HG03378 (cell line): ENCODE measurements at regions not wholly inside any gene's neighbourhood (a gene's known extent, or its start where the extent isn't known, plus 50 kb on each side); places are given as distances from the start of the nearest gene placed in this dataset.
"Not testable (repeated sequence)": the region's sequence is repeated elsewhere in the genome, so short reads cannot be mapped to it uniquely, and the experiment has no call there.

Source experiments
- ATAC-seq: cut with Tn5 transposase; IDR thresholded peaks from one replicate; pipeline ENCODE4 v1.9.1; 2021; ENCODE audit warnings: mild to moderate bottlenecking, moderate library complexity; ENCODE audit not compliant: unreplicated experiment

DNA sequence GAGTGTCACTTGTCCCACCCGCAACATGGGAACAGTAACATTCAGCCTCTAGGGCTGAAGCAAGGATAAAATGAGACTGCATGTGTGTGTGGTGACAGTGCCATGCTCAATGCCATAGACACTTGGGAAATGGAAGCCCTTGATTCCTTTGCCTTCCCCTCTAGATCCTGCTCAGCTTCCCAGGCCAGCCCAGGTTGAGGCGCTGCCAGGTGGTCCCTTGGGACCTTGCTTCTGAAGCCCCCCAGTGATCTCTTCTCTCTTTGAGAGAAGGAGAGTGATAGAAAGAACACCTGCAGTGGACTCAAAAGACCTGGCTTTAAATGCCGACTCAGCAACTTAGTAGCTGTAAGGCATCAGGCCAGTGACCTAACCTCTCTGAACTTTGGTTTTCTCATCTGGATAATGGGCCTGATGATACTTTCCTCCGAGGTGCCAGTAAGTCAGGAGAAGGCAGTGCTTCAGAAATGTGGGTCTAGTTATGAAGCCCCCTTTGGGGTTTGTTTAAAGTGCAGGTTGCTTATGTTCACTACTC, 144.5 kb downstream of the RPLP1 start:
- no peak for ATAC-seq

DNA sequence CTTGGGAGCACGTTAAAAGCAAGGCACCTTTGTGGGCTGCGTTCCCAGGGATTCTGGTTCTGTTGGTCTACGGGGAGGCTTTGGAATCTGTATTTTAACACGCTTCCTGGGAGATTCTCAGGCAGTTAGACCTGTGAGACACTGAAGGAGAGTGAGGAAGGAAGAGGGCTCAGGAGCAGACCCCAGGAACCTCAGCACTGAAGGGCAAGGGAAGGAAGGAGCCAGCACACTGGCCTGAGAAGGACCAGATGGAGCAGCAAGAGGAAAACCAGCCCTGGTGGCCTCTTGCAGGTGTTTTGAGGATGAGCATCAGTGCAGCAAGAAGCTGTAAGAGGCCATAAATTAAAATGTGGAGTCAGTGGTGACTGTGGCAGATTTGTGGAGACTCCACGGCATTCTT, 146.7 kb downstream of the RPLP1 start:
- no peak for ATAC-seq

DNA sequence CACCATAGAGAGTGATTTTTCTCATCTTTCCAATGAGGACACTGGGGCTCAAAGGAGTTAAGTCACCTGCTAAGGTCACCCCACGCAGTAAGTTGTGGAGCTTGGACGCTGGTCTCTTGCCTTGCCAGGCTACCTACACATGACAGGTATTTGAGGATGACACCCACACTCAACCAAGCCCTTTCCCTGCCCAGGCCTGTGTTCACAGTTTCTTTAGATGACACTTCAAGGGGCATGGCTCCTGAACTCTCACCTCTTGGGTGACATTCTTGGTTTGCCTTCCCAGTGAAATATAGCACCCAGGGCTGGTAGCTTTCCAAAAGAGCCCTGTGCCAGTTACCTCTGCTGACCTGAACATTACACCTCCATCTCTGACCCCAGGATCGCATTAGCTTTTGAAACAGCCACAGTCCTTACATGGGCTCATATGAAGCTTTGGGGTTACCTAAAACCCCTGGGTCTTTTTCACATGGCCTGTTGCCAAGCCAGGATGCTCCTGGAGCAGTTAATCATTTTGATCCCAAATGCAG, 148.0 kb downstream of the RPLP1 start:
- ATAC-seq, result no peak

DNA sequence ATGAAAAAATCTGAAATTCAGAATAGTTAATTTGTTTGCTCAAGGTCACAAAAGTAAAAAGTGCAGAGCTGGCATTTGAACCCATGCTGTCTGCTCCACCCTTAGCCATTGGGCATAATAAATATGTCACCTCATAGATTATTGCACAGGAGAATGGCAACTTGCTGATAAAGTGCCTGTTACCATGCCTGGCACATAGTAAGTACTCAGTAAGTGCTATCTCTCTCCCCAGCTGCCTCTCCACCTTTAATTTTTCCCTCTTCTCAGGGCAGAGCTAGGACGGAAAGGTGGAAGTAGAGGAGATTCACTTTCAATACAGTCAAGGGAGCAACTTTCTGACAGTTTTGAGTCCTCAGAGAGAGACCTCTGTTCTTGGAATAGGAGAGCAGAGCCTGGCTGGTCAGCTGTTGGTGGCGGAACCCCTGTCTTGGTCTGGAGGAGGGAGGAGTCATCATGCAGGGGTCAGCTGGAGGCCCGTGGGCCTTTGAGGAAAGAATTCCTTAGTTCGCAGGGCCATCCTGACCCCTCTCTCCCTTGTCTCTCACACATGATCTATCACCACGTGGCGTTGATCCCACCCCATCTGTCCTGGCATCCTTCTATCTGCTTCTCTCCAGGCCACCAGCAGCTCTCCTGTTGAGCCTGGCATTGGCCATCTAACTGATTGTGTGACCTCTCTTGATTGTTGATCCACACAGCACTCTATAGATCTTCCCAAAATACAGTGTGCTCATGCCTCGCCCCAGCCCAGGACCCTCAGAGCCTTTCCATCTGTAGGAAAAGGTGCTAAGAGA, 149.3 kb downstream of the RPLP1 start:
- ATAC-seq, result no peak

DNA sequence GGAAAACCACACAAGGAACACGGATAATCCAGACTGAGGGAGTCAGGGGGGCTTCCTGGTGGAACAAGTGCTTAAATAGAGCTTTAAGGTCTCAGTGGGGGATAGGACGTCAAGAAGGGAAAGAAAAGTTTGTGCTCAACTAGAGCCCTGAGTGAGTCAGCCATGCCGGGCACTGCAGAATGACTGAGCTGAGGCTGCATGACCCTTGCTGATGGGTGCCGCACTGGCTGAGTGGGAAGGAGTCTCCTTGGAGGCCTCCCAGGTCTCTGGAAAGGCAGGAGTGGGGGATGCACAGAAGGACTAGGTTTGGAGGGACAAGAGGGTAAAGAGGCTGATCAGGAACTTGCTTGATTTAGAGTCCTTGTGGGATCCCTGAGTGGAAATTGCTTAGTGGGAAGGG, 150.3 kb downstream of the RPLP1 start:
- no peak for ATAC-seq

DNA sequence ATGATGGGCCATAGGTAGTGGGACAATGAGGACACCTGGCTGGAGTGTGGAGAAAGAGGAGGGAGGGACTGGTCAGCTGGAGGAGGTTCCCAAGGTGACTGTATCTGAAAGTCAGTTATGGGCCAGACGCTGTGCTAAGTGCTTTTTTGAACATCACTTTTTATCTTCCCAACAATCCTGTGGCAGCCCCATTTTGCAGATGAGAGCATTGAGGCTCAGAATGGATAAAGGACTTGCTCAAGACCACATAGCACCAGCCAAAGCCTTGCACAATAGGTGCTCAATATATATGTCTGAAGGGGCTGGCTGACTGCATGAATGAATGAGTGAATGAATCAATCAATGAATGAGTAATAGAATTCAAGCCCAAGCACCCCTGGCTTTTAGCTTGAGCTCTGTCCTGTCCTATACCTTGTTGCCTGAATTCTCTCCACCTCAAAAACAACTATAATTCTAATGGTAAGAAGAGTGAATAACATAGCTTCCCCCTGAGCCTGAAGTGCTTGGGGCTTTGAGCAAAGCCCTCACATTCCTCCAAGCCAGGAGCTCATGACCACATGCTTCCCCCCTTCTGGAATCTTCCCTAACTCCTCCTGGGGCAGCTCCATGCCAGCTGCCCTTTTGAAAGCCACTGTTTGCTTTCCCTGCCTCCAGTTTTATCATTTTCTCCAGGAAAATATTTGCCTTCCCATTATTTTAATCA, 150.9 kb downstream of the RPLP1 start:
- no peak for ATAC-seq

DNA sequence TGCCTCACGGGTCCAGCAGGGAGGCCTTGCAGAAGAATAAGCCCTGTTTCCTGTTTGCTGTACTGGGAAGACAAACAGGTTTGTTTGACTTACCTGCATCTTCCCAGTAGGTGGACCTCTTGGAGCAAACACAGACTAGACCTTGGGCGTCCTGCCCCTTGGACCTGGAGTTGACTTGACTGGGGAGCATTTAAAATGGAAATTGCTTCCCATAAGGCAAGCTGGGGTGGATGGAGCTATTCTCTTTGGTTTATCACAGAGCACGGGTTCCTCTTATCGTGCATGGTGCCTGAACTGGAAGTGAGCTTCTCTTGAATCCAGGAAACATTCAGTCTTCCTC, 151.4 kb downstream of the RPLP1 start:
- ATAC-seq, result no peak

DNA sequence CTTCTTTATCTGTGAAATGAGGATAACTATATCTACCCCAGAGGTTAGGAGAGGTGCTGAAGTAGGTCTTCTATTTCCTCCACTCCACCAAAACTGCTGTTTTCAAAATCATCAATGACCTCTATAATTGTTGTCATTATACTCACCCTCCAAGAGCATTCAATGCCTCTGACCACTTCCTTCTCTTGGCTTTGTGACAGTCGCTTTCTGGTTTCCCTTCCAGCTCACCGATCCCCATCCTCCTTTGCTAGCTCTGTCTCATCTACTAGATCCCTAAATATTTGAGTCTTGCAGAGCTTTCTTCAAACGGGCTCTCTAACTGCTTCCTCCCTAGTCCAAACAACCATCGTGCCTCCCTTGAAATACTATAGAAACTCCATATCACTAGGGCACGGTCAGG, 153.5 kb downstream of the RPLP1 start:
- ATAC-seq, result no peak

DNA sequence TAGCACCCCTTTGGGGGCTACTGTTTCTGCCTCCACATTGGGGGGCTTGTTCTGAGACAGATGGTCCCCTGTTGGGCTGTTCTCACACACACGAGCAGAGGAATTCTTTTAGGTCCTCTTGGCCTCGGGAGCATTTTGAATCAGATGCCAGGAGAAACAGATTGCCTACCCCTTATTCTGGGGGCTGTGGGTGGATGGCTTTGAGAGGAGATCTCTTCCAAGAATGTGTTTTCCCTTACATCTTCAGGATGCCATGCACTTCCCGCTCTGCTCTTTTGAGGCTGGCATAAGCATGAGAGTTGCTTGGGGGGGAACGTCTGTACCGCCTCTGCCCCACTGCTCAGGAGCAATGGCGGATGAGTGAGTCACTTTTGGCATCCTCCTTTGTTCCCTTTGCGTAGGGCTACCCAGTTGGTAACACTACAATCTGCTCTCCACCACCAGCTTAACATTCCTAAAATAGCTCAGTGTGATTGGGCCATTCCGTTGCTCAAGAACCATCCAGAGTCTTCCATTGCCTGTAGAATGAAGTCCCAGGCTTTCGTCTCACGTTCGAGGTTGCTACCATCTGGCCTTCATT, 154.4 kb downstream of the RPLP1 start:
- no peak for ATAC-seq

DNA sequence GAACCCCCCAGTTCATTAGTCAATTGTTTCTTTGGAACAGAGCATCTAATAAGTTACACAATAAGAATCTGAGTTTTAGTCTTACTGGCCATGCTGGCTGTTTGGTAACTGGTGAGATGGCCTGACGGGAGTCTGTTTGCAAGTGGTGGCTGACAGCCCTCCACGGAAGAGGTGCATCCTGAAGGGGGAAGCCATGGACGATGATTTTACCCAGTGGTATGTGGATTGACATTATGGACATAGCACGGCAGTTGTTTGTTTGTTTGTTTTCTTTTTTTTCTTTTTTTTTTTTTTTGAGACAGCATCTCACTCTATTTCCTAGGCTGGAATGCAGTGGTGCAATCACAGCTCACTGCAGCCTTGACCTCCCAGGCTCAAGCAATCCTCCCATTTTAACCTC, 156.0 kb downstream of the RPLP1 start:
- ATAC-seq, result no peak

DNA sequence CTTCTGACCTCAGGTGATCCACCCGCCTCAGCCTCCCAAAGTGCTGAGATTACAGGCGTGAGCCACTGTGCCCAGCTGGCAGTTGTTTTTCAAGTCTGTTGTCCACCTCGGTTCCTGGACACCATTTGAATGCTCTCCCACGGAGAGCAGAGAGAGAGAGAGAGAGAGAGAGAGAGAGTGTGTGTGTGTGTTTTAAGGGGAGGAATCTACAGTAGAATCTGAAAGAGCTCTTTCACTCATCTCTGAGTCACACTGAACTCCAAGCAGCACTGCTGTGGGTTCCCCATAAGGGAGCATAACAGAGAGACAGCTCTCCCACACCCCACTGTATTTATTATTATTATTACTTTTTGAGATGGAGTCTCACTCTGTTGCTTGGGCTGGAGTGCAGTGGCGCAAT, 156.6 kb downstream of the RPLP1 start:
- ATAC-seq, result no peak

DNA sequence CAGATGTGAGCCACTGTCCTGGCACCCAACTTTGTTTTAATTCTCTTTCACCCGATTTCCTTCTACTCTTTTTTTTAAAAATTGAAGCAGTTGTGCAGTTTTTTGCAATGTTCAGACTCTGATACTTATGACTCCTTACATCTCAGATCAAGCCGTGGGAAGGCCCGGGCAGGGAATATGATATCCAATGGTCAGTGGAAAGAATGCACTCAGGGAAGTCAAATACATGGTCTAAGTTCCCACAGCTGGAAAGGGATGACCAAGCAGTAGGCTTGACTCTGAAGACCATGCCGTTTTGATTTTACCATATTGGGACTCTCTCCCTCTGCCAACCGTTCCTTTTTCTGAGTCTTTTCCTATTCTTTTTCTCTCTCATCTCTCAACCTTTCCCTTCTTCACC, 157.2 kb downstream of the RPLP1 start:
- no peak for ATAC-seq

DNA sequence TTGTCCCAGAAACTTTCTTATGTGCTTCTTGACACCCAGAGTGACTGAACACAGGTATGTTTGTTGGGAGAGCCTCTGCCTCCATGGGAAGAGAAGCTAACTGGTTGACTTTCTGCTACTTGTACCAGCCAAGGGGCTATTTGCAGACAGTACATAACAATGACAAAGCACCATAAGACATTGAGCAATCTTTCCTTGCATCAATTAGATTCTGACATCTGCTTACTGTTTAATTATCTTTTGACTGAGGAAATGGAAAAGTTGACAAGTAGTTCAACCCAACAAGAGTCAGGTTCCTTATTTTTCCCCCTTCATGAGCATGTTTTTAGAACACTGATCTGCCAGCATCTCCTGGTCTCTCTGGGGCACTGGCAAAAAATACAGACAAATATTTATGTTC, 157.7 kb downstream of the RPLP1 start:
- ATAC-seq, result no peak

DNA sequence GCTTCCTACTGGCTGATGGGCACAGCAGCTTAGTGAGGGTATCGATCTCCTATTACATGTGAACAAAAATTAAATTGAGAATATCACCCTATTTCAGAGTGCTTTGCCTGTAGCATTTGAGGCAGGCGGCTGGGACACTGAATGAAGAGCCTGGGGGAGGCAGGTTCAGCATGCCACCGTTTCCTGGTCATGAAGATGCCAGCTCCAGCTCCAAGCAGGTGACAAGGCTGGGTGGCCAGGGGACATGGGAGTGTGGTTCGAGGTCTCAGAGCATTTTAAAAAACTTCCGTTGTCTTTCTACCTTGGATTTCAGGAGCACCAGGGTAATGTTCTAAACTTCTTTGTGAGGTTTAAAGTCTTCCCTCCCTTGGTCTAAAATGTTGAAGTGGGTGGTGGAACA, 158.2 kb downstream of the RPLP1 start:
- no peak for ATAC-seq

DNA sequence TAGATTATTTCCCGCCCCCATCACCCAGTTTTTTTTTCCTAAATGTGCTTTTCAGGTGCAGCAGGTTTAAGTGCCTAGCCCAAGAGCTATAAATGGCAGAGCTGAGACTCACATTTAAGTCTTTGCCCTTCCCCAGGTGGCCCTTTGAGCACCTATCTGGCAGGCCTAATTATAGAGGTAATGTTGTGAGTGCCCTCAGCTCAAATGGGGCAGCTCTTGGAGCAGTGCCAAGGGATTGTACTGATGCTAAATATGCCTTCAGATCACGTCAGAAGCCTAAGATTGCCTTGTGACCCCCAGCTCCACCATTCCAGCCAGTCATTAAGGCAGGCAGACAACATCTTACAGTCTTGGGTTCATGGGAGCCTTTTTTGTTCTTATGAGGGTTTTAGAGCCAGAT, 159.5 kb downstream of the RPLP1 start:
- ATAC-seq, result no peak

DNA sequence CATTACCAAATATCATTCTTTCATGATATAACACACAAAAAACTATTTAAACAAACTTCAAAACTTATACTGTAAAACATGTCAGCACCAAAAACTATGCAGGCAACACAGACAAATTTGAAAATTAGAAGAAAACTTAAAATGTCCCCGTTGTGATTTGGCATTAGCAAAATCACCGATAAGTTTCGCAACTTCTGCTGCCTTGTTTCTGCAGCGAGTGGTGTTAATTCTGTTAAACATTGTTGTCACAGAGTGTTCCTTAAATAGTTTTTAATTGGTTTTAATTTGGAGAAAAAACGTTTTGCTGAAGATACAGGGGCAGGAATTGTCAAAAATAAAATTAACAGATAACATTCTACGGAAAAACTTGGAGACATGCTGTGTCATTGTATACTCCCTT, 160.6 kb downstream of the RPLP1 start:
- ATAC-seq, result no peak

DNA sequence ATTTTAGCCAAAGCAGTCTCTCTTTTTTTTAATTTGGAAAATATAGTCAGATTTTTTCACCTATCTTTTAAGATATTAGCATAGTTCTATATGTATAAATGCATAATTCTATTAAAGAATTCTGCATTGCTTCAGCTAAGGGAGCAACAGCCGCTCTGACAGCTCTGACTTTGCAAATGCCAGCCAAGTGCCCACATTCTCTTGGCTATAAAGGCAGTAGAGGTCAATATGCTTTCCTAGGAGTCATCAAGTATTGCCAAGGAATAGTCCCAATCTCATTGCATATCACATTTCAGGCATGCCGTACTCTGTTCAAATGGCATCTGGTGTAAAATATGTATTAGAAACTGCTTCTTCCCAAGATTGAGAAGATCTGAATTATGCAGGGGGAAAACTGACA, 161.4 kb downstream of the RPLP1 start:
- ATAC-seq, result no peak

DNA sequence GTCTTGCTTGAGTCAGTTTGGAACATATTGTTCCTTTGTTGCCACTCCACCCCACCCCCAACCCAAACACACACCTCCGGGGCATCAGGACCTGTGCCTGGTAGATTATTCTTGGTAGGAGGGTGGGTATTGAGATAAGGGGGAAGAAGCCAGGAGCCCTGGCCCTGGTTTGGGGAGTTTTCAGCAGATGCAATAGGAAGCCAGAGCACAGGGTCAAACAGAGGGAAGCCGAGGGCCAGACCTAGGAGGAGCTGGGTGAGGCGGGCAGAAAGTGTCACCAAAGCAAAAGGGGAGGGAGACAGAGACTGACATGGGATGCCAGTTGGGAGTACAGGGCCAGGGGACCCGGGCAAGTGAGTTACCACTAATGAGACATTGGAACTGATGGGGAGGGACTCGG, 163.1 kb downstream of the RPLP1 start:
- ATAC-seq, result no peak

DNA sequence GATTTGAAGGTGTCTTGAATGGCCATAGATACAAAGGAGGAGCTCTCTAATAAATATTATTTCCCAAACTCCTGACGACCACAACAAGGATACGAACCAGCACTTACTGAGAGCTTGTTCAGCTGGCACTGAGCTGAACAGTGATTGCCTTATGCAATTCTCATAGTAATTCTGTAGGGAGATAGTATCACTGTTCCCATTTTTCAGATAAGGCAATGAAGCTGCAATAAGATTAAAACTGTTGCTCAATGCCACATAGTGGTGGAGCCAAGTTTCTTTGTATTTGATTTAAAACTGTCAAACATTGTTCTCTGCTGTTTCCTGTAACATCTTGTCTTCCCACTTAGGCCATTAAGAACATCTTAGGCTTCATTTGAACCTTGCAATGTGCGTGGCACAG, 163.9 kb downstream of the RPLP1 start:
- ATAC-seq, result no peak

DNA sequence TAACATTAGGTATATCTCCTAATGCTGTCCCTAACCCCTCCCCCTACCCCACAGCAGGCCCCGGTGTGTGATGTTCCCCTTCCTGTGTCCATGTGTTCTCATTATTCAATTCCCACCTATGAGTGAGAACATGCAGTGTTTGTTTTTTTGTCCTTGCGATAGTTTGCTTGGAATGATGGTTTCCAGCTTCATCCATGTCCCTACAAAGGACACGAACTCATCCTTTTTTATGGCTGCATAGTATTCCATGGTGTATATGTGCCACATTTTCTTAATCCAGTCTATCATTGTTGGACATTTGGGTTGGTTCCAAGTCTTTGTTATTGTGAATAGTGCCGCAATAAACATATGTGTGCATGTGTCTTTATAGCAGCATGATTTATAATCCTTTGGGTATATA, 164.5 kb downstream of the RPLP1 start:
- ATAC-seq, result not testable (repeated sequence)

DNA sequence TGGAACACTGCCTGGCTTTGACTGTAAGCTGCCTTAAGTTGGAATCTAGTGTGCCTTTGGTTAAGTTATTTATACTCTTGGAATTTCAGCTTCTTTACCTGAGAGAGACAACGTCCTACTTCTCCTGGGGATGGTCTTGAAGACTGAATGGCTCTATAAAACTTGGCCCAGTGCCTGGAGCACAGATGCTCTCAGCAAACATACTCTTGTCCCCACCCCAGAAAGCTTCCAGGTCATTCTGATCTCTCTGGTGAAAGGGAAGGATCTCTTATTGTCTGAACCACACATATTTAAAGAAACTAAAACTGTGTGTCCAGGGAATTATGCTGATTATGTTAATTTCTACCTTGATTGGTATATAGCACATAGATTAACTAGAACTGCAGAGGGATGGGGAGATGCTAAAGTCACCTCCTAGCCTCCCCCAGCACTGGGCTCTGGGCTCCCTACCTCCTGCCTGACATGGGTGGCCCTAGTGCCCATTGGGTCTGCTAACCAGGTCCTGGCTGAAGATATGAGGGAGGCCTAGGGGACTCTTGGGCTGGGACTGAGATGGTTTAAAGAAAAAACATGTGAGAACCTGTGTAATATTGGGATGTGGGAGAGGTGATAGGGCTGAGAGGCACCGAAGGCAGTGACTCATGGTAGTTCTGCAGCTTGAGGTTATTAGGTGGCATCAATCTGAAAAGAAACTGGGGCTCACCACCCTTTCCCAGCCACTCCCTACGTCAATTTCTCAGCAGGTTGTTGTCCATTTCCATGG, 171.0 kb downstream of the RPLP1 start:
- ATAC-seq, result no peak
